ENCODE measurements at regions not wholly inside any gene's neighbourhood (a gene's known extent, or its start where the extent isn't known, plus 50 kb on each side); places are given as distances from the start of the nearest gene placed in this dataset.

DNA sequence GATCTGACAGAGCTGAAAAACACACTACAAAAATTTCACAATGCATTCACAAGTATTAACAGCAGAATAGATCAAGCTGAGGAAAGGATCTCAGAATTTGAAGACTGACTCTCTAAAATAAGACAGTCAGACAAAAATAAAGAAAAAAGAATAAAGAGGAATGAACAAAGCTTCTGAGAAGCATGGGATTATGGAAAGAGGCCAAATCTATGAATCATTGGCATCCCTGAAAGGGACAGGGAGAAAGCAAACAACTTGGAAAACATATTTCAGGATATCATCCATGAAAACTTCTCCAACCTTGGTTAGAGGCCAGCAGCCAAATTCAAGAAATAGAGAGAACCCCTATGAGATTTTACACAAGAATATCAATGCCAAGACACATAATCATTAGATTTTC is 804.8 kb upstream of the IGFBP3 start:
- CTCF ChIA-PET: no interaction called here

DNA sequence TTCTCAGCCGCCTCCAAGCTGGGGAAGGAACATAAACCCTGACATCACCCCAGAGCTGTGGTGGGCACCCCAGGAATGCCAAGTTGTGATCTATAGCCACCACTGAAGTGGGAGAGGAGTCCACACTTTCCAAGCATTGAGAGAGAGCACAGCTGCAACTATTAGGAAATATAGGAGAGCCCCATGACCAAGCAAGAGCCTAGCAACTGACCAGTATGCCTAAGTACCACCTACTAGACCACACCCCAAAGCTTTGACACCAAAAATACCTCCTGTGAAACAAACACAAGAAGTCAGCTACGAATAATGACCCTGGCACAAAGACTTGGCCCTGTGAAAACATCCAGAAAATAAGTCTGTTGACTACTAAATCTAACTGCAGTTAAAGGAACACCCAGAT is 804.1 kb upstream of the IGFBP3 start:
- no peak overlapping the region for H3K27ac ChIP-seq (ENCODE audit: low read length in 2 of 2)
- no peak overlapping the region for H3K4me3 ChIP-seq (ENCODE audit: control extremely low read depth in 1 of 5, extremely low read depth in 1 of 5, insufficient read depth in 1 of 5, low read depth in 2 of 5, low read length in 4 of 5)
- Mint-ChIP-seq H3K9me3 (ENCODE audit: insufficient read depth) (no peaks in the 10 kb centered on the region), H3K27ac (no peak overlapping the region), H3K4me3 (no peak overlapping the region), H3K27me3 (no peaks in the 10 kb centered on the region), H3K4me1 (no peaks in the 10 kb centered on the region)
- H3K9ac ChIP-seq (ENCODE audit: low read length): no peak overlapping the region
- DNase-seq: no peak
- H3K79me2 ChIP-seq (ENCODE audit: control insufficient read depth, insufficient read depth, low read length): no peaks in the 10 kb centered on the region
- CTCF ChIA-PET: no interaction called here
- peaks cover 0 to 19% (median 0%) of the 10 kb centered on the region in 3 donors for H3K9me3 ChIP-seq (ENCODE audit: control extremely low read depth in 1 of 3, control insufficient read depth in 2 of 3, insufficient read depth in 1 of 3, low read length in 2 of 3)
- no peaks in the 10 kb centered on the region for H3K4me1 ChIP-seq (ENCODE audit: control insufficient read depth in 2 of 2, insufficient read depth in 2 of 2, low read length in 2 of 2)
- intact Hi-C loops (cut with micrococcal nuclease): no loop called here
- no peaks in the 10 kb centered on the region for H4K20me1 ChIP-seq (ENCODE audit: control insufficient read depth, insufficient read depth, low read length, poor library complexity, severe bottlenecking)
- no peaks in the 10 kb centered on the region for H3K36me3 ChIP-seq (replicated peaks in 1 of 2; ENCODE audit: control extremely low read depth in 1 of 2, control insufficient read depth in 1 of 2, extremely low read depth in 1 of 2, insufficient read depth in 2 of 2, low read length in 1 of 2)
- H2AFZ ChIP-seq (ENCODE audit: insufficient read depth, low read depth, low read length, poor library complexity, severe bottlenecking): no peak overlapping the region
- H3K27me3 ChIP-seq (replicated peaks in 1 of 4; ENCODE audit: control extremely low read depth in 1 of 4, control insufficient read depth in 3 of 4, insufficient read depth in 4 of 4, low read length in 3 of 4): no peaks in the 10 kb centered on the region
- ATAC-seq (ENCODE audit: low read depth): no peak
- WGBS (ENCODE audit: insufficient coverage): 67% methylated on average over 1 of the region's 2 CpGs
- POLR2A ChIA-PET: no interaction called here
- H3K4me2 ChIP-seq (replicated peaks; ENCODE audit: low read depth, low read length, poor library complexity, severe bottlenecking): no peak overlapping the region
- TF ChIP-seq EZH2 (IDR thresholded peaks at IDR 0.05; ENCODE audit: borderline replicate concordance, insufficient read depth, low read depth, low read length, poor library complexity, severe bottlenecking): no peak
- TF ChIP-seq, protein P1, sequence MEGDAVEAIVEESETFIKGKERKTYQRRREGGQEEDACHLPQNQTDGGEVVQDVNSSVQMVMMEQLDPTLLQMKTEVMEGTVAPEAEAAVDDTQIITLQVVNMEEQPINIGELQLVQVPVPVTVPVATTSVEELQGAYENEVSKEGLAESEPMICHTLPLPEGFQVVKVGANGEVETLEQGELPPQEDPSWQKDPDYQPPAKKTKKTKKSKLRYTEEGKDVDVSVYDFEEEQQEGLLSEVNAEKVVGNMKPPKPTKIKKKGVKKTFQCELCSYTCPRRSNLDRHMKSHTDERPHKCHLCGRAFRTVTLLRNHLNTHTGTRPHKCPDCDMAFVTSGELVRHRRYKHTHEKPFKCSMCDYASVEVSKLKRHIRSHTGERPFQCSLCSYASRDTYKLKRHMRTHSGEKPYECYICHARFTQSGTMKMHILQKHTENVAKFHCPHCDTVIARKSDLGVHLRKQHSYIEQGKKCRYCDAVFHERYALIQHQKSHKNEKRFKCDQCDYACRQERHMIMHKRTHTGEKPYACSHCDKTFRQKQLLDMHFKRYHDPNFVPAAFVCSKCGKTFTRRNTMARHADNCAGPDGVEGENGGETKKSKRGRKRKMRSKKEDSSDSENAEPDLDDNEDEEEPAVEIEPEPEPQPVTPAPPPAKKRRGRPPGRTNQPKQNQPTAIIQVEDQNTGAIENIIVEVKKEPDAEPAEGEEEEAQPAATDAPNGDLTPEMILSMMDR (IDR thresholded peaks at IDR 0.05): no peak

More for the DNA sequence above, 804.8 kb upstream of the IGFBP3 start:
- TF ChIP-seq, protein P1 (IDR thresholded peaks at IDR 0.05): no peak
- TF ChIP-seq EZH2 (IDR thresholded peaks at IDR 0.05; ENCODE audit: borderline replicate concordance, insufficient read depth, low read depth, low read length, poor library complexity, severe bottlenecking): no peak
- intact Hi-C loops (cut with micrococcal nuclease): no loop called here
- Histone ChIP-seq H3K4me3 (ENCODE audit: control extremely low read depth in 1 of 5, extremely low read depth in 1 of 5, insufficient read depth in 1 of 5, low read depth in 2 of 5, low read length in 4 of 5) (no peak overlapping the region), H3K4me1 (ENCODE audit: control insufficient read depth in 2 of 2, insufficient read depth in 2 of 2, low read length in 2 of 2) (no peaks in the 10 kb centered on the region), H4K20me1 (ENCODE audit: control insufficient read depth, insufficient read depth, low read length, poor library complexity, severe bottlenecking) (no peaks in the 10 kb centered on the region), H3K27me3 (replicated peaks in 1 of 4; ENCODE audit: control extremely low read depth in 1 of 4, control insufficient read depth in 3 of 4, insufficient read depth in 4 of 4, low read length in 3 of 4) (no peaks in the 10 kb centered on the region), H3K4me2 (replicated peaks; ENCODE audit: low read depth, low read length, poor library complexity, severe bottlenecking) (no peak overlapping the region), H2AFZ (ENCODE audit: insufficient read depth, low read depth, low read length, poor library complexity, severe bottlenecking) (no peak overlapping the region), H3K9me3 (ENCODE audit: control extremely low read depth in 1 of 3, control insufficient read depth in 2 of 3, insufficient read depth in 1 of 3, low read length in 2 of 3) (peaks cover 0 to 19% (median 0%) of the 10 kb centered on the region in 3 donors), H3K27ac (ENCODE audit: low read length in 2 of 2) (no peak overlapping the region), H3K9ac (ENCODE audit: low read length) (no peak overlapping the region), H3K36me3 (replicated peaks in 1 of 2; ENCODE audit: control extremely low read depth in 1 of 2, control insufficient read depth in 1 of 2, extremely low read depth in 1 of 2, insufficient read depth in 2 of 2, low read length in 1 of 2) (no peaks in the 10 kb centered on the region), H3K79me2 (ENCODE audit: control insufficient read depth, insufficient read depth, low read length) (no peaks in the 10 kb centered on the region)
- Mint-ChIP-seq H3K27ac (no peak overlapping the region), H3K9me3 (ENCODE audit: insufficient read depth) (no peaks in the 10 kb centered on the region), H3K4me3 (no peak overlapping the region), H3K4me1 (no peaks in the 10 kb centered on the region), H3K27me3 (no peaks in the 10 kb centered on the region)
- ATAC-seq (ENCODE audit: low read depth) (no peak), DNase-seq (no peak)
- POLR2A ChIA-PET: no interaction called here
